ENCODE measurements at regions not wholly inside any gene's neighbourhood (a gene's known extent, or its start where the extent isn't known, plus 50 kb on each side); places are given as distances from the start of the nearest gene placed in this dataset.

DNA sequence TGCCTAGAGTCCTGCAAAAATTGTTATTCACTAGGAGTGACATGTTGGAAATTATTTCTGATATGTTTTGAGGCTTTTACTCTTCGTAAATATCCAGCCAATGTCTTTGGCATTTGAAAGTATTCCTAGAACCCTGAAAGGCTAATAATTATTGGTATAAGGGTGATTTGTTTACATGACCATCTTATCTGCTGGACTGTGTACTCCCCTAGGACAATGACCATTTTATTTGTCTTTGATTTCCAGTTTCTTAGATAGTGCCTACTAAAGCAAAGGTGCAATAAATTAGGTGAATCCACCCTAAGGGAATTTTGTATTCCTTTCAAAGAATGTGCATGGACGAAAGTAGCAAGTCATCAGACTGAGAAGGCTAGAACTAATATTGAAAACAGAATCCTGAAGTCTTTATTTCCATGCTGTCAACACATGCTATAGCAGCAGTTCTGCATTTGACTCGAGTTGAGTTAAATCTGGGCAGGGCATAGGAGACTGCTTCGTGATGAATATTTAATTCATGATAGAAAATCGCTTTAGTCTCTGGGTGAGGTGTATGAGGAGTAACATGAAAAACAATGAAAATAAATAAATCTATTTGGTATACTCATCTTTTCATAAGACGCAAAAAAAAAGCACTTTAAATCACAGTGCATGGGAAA, 235.7 kb downstream of the GPD2 start:
- Histone ChIP-seq H3K27me3 (no peaks in the 10 kb centered on the region), H3K4me3 (no peak overlapping the region), H3K9me3 (peaks cover 0 to 11% (median 5%) of the 10 kb centered on the region in 4 donors), H3K27ac (no peak overlapping the region), H3K4me1 (no peaks in the 10 kb centered on the region), H3K36me3 (no peaks in the 10 kb centered on the region)
- WGBS, 2 donors: 60 to 62% methylated on average over 6 of the region's 6 CpGs
- TF ChIP-seq, protein P1, sequence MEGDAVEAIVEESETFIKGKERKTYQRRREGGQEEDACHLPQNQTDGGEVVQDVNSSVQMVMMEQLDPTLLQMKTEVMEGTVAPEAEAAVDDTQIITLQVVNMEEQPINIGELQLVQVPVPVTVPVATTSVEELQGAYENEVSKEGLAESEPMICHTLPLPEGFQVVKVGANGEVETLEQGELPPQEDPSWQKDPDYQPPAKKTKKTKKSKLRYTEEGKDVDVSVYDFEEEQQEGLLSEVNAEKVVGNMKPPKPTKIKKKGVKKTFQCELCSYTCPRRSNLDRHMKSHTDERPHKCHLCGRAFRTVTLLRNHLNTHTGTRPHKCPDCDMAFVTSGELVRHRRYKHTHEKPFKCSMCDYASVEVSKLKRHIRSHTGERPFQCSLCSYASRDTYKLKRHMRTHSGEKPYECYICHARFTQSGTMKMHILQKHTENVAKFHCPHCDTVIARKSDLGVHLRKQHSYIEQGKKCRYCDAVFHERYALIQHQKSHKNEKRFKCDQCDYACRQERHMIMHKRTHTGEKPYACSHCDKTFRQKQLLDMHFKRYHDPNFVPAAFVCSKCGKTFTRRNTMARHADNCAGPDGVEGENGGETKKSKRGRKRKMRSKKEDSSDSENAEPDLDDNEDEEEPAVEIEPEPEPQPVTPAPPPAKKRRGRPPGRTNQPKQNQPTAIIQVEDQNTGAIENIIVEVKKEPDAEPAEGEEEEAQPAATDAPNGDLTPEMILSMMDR (IDR thresholded peaks at IDR 0.05): no peak
- TF ChIP-seq POLR2A (IDR thresholded peaks at IDR 0.05) (no peak), EP300 (IDR thresholded peaks at IDR 0.05) (no peak)
- DNase-seq (ENCODE audit: low spot score in 2 of 2): no peak

DNA sequence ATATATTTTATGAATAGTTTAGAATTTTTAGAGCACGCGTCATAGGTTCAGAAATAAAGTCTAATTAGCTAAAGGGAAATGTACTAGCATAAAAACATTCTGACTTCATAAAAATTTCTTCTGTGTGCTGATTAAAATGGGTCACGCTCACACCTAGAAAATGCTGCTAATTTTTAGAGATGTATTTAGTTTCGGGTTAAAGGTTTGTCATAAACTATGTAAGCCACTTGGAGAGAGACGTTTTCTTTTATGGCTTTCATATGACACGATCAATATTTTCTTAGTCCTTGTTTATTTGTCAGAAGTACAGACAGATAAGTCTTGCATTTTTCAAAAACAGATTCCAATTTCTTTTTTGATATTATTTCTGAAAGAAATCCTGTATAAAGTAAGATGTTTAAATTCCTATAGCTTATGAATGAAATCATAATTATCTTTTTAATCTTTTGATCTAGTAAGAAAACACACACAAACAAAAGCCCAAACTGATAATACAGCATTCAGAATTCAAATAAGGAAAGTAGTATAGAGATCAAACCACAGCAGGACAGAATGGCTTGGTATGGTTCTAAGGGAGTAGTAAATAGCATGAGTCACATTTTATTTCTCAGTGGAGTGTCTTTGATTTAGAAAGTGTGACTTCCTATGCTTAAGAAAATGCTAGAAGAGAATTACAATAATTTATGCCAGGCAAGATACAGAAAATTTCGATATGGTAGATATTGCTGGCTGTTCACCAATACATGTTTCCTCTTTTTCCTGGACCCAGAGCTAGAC, 236.6 kb downstream of the GPD2 start:
- H3K36me3 ChIP-seq: no peaks in the 10 kb centered on the region
- H3K27ac ChIP-seq: no peak overlapping the region
- no peaks in the 10 kb centered on the region for H3K4me1 ChIP-seq
- WGBS, 2 donors: 79% methylated on average over 7 of the region's 7 CpGs
- peaks cover 0 to 11% (median 5%) of the 10 kb centered on the region in 4 donors for H3K9me3 ChIP-seq
- H3K27me3 ChIP-seq: no peaks in the 10 kb centered on the region
- no peak for TF ChIP-seq POLR2A (IDR thresholded peaks at IDR 0.05)
- no peak for TF ChIP-seq EP300 (IDR thresholded peaks at IDR 0.05)
- TF ChIP-seq, protein P1 (IDR thresholded peaks at IDR 0.05): no peak
- DNase-seq (ENCODE audit: low spot score in 2 of 2): no peak
- H3K4me3 ChIP-seq: no peak overlapping the region

DNA sequence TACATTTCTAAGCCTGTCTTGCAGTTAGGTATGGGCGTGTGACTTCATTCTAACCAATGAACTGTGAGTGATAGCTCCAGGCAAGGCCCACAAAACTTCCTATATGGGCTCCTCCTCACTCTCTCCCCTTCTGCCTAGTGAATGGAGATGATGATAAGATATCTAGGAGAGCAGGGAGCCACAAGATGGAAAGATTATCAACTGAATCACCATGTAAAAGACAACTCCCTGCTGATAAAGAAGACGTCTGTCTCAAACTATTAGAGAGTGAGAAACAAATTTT, 237.1 kb downstream of the GPD2 start:
- Histone ChIP-seq H3K4me3 (no peak overlapping the region), H3K36me3 (no peaks in the 10 kb centered on the region), H3K4me1 (no peaks in the 10 kb centered on the region), H3K27me3 (no peaks in the 10 kb centered on the region), H3K27ac (no peak overlapping the region), H3K9me3 (peaks cover 0 to 6% (median 3%) of the 10 kb centered on the region in 4 donors)
- DNase-seq (ENCODE audit: low spot score in 2 of 2): no peak
- no peak for TF ChIP-seq EP300 (IDR thresholded peaks at IDR 0.05)
- no peak for TF ChIP-seq POLR2A (IDR thresholded peaks at IDR 0.05)
- TF ChIP-seq, protein P1 (IDR thresholded peaks at IDR 0.05): no peak
- 81 to 89% methylated on average over 2 of the region's 2 CpGs for WGBS, 2 donors

DNA sequence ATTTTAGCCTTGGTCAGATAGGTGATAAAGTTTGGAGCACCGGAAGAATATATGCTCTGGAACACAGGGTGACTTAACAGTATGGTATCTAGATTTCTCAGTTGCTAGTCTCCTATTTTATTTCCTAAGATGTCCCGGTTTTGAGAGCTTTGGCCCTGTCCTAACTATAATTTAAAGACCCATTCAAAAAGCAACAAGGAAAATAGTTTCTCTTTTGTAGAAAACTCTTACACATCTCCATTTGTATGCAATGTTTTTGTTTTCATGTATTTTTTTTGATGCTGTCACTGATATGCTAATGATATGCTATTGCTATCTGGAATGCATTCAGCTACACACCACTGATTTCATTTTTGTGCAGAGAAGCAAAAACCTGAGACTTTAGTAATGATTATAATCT, 237.8 kb downstream of the GPD2 start:
- H3K4me3 ChIP-seq: no peak overlapping the region
- H3K36me3 ChIP-seq: no peaks in the 10 kb centered on the region
- WGBS, 2 donors: 57 to 77% methylated on average over 2 of the region's 2 CpGs
- no peak for DNase-seq (ENCODE audit: low spot score in 2 of 2)
- no peaks in the 10 kb centered on the region for H3K27me3 ChIP-seq
- H3K9me3 ChIP-seq: no peaks in the 10 kb centered on the region
- H3K27ac ChIP-seq: no peak overlapping the region
- no peaks in the 10 kb centered on the region for H3K4me1 ChIP-seq
- TF ChIP-seq, protein P1 (IDR thresholded peaks at IDR 0.05): no peak
- TF ChIP-seq EP300 (IDR thresholded peaks at IDR 0.05): no peak
- TF ChIP-seq POLR2A (IDR thresholded peaks at IDR 0.05): no peak

DNA sequence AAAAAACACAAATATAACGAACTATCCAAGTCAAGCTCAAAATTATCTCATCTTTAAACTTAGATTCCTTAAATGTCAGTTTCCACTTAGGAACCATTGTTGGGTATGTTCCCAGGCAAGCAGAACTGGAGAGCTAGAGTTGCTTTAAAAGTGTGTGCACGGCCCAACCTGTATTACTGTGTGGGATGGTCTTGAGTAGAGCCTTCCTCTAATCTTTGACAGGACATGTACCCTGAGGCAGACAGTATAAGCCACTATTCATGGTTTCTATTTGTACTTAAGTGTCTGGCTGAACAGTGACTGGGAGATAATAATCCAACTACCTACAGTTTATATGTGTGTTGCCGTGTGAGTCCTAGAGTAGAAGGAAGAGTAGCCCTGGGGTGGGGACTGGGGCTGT, 239.7 kb downstream of the GPD2 start:
- DNase-seq (ENCODE audit: low spot score in 2 of 2): no peak
- Histone ChIP-seq H3K27me3 (no peaks in the 10 kb centered on the region), H3K4me3 (no peak overlapping the region), H3K36me3 (no peaks in the 10 kb centered on the region), H3K4me1 (no peaks in the 10 kb centered on the region), H3K9me3 (no peaks in the 10 kb centered on the region), H3K27ac (no peak overlapping the region)
- 67 to 75% methylated on average over 3 of the region's 3 CpGs for WGBS, 2 donors
- no peak for TF ChIP-seq POLR2A (IDR thresholded peaks at IDR 0.05)
- TF ChIP-seq, protein P1 (IDR thresholded peaks at IDR 0.05): no peak
- TF ChIP-seq EP300 (IDR thresholded peaks at IDR 0.05): no peak

Measured in tibial nerve (tissue), 4 donors.